ENCODE measurements at regions not wholly inside any gene's neighbourhood (a gene's known extent, or its start where the extent isn't known, plus 50 kb on each side); places are given as distances from the start of the nearest gene placed in this dataset.
"Not testable (repeated sequence)": the region's sequence is repeated elsewhere in the genome, so short reads cannot be mapped to it uniquely, and the experiment has no call there.

- CTCF ChIA-PET: no interaction called here
- TF ChIP-seq ARNT (IDR thresholded peaks at IDR 0.05): no peak
- no peak for TF ChIP-seq ELF4 (IDR thresholded peaks at IDR 0.05)
- TF ChIP-seq TARDBP (IDR thresholded peaks at IDR 0.05): no peak
- TF ChIP-seq ZNF384 (IDR thresholded peaks at IDR 0.05): no peak
- no peak for TF ChIP-seq FOXA1 (IDR thresholded peaks at IDR 0.05)
- TF ChIP-seq LEF1 (IDR thresholded peaks at IDR 0.05; ENCODE audit: borderline replicate concordance): no peak
- no peak for TF ChIP-seq CTBP1 (IDR thresholded peaks at IDR 0.05; ENCODE audit: borderline replicate concordance)
- TF ChIP-seq HDGF (IDR thresholded peaks at IDR 0.05; ENCODE audit: borderline replicate concordance): no peak
- TF ChIP-seq PKNOX1 (IDR thresholded peaks at IDR 0.05): no peak
- no peak for TF ChIP-seq FOXK2 (IDR thresholded peaks at IDR 0.05)
- no peak for TF ChIP-seq SUZ12 (IDR thresholded peaks at IDR 0.05)
- no peak for TF ChIP-seq SP1 (IDR thresholded peaks at IDR 0.05)
- no peak for TF ChIP-seq FOXM1 (IDR thresholded peaks at IDR 0.05; ENCODE audit: borderline replicate concordance)
- no peak for TF ChIP-seq NFRKB (IDR thresholded peaks at IDR 0.05)
- TF ChIP-seq BHLHE40 (IDR thresholded peaks at IDR 0.05; ENCODE audit: borderline replicate concordance): no peak
- TF ChIP-seq L3MBTL2 (conservative IDR thresholded peaks at IDR 0.05): no peak
- no peak for DNase-seq (ENCODE audit: extremely low spot score)
- POLR2A ChIA-PET: no interaction called here
Measured at GRCh38 chr16:65313936-65314626, 192.2 kb upstream of the CDH11 start.

DNA sequence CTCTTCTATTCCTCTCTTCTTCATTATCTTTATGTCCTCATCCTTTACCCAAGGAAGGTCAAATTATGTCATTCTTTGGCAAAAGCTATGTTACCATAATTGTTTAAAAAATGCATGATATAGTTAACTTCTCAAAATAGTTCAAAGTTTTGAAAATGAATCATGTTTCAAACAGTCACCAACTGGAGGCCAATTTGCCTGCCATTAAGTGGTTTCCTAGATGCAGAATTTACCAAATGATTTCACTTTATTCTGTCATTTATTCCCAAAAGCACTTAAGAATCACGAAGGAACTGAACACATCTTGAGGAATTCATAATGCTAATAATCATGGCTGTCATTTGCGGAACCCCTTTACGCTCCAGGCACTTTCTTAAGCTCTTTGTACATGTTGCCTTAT, 190.9 kb upstream of the CDH11 start:
- no peak for DNase-seq (ENCODE audit: extremely low spot score)
- ChIA-PET POLR2A (no interaction called here), CTCF (no interaction called here)
- no peak for TF ChIP-seq ARNT (IDR thresholded peaks at IDR 0.05)
- TF ChIP-seq LEF1 (IDR thresholded peaks at IDR 0.05; ENCODE audit: borderline replicate concordance): no peak
- no peak for TF ChIP-seq FOXK2 (IDR thresholded peaks at IDR 0.05)
- no peak for TF ChIP-seq BHLHE40 (IDR thresholded peaks at IDR 0.05; ENCODE audit: borderline replicate concordance)
- TF ChIP-seq L3MBTL2 (conservative IDR thresholded peaks at IDR 0.05): no peak
- no peak for TF ChIP-seq PKNOX1 (IDR thresholded peaks at IDR 0.05)
- TF ChIP-seq CTBP1 (IDR thresholded peaks at IDR 0.05; ENCODE audit: borderline replicate concordance): no peak
- TF ChIP-seq FOXM1 (IDR thresholded peaks at IDR 0.05; ENCODE audit: borderline replicate concordance): no peak
- TF ChIP-seq SP1 (IDR thresholded peaks at IDR 0.05): no peak
- no peak for TF ChIP-seq ZNF384 (IDR thresholded peaks at IDR 0.05)
- no peak for TF ChIP-seq ELF4 (IDR thresholded peaks at IDR 0.05)
- no peak for TF ChIP-seq SUZ12 (IDR thresholded peaks at IDR 0.05)
- TF ChIP-seq NFRKB (IDR thresholded peaks at IDR 0.05): no peak
- TF ChIP-seq HDGF (IDR thresholded peaks at IDR 0.05; ENCODE audit: borderline replicate concordance): no peak
- no peak for TF ChIP-seq TARDBP (IDR thresholded peaks at IDR 0.05)
- TF ChIP-seq FOXA1 (IDR thresholded peaks at IDR 0.05): no peak

DNA sequence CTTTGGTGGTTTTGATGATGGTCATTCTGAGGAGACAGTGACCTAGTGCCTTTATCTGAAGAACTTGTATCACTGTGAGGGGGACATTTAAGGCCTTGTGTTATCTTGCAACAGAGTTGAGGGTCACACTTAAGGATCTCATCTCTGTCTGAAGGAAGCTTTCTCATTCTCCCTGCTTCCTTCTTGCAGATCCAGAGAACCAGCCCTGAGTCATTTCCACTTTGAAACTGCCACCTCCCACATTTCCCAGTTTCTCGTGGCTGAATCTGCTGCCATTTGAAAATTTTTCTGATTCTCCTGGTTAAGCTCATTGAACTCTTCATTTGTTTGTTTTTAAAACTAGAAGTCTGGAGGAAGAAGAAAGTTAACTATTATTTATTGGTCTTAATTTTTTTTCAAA, 190.2 kb upstream of the CDH11 start:
- POLR2A ChIA-PET: no interaction called here
- CTCF ChIA-PET: no interaction called here
- DNase-seq (ENCODE audit: extremely low spot score): no peak
- no peak for TF ChIP-seq PKNOX1 (IDR thresholded peaks at IDR 0.05)
- no peak for TF ChIP-seq SP1 (IDR thresholded peaks at IDR 0.05)
- no peak for TF ChIP-seq HDGF (IDR thresholded peaks at IDR 0.05; ENCODE audit: borderline replicate concordance)
- no peak for TF ChIP-seq LEF1 (IDR thresholded peaks at IDR 0.05; ENCODE audit: borderline replicate concordance)
- no peak for TF ChIP-seq FOXM1 (IDR thresholded peaks at IDR 0.05; ENCODE audit: borderline replicate concordance)
- TF ChIP-seq BHLHE40 (IDR thresholded peaks at IDR 0.05; ENCODE audit: borderline replicate concordance): no peak
- TF ChIP-seq TARDBP (IDR thresholded peaks at IDR 0.05): no peak
- no peak for TF ChIP-seq ELF4 (IDR thresholded peaks at IDR 0.05)

DNA sequence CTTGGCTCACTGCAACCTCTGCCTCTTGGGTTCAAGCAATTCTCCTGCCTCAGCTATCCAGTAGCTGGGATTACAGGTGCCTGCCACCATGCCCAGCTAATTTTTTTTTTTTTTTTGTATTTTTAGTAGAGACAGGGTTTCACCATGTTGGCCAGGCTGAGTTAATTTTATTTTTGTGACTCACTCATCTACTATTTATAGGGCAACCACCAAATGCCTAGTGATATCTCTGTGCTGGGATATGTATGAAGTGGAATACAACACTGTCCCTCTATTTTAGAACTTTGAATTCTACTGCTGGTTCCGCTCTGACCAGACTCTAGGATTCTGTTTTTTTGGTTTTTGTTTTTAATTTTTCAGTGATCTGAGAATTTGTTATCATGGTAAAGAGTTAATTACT, 188.6 kb upstream of the CDH11 start:
- POLR2A ChIA-PET; CTCF ChIA-PET; DNase-seq (ENCODE audit: extremely low spot score): not testable (repeated sequence)

DNA sequence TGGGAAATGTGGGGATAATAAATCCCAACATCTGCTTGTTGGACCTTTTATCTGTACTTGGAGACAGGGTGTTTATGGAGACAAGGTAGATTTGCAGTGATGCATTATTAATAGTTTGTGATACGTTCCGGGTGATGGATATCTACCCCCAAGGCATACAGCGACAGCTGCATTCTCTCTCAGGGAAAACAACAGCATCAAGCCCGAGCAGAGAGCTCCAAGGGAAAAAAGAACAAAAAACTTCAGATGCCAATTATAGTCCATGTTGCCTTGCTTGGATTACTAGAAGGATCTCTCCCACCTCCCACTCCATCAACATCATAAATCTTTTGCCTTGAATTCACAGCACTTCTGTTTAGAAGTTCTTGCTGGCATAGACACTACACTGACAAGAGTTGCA, 187.5 kb upstream of the CDH11 start:
- ChIA-PET CTCF (no interaction called here), POLR2A (no interaction called here)
- no peak for DNase-seq (ENCODE audit: extremely low spot score)

More for the DNA sequence above, 187.5 kb upstream of the CDH11 start:
- no peak for TF ChIP-seq SP1 (IDR thresholded peaks at IDR 0.05)
- no peak for TF ChIP-seq SUZ12 (IDR thresholded peaks at IDR 0.05)
- TF ChIP-seq ELF4 (IDR thresholded peaks at IDR 0.05): no peak
- TF ChIP-seq CTBP1 (IDR thresholded peaks at IDR 0.05; ENCODE audit: borderline replicate concordance): no peak
- TF ChIP-seq FOXA1 (IDR thresholded peaks at IDR 0.05): no peak
- no peak for TF ChIP-seq HDGF (IDR thresholded peaks at IDR 0.05; ENCODE audit: borderline replicate concordance)
- TF ChIP-seq L3MBTL2 (conservative IDR thresholded peaks at IDR 0.05): no peak
- TF ChIP-seq LEF1 (IDR thresholded peaks at IDR 0.05; ENCODE audit: borderline replicate concordance): no peak
- TF ChIP-seq PKNOX1 (IDR thresholded peaks at IDR 0.05): no peak
- TF ChIP-seq FOXK2 (IDR thresholded peaks at IDR 0.05): no peak
- no peak for TF ChIP-seq TARDBP (IDR thresholded peaks at IDR 0.05)
- no peak for TF ChIP-seq FOXM1 (IDR thresholded peaks at IDR 0.05; ENCODE audit: borderline replicate concordance)
- TF ChIP-seq BHLHE40 (IDR thresholded peaks at IDR 0.05; ENCODE audit: borderline replicate concordance): no peak
- TF ChIP-seq ZNF384 (IDR thresholded peaks at IDR 0.05): no peak
- TF ChIP-seq ARNT (IDR thresholded peaks at IDR 0.05): no peak
- TF ChIP-seq NFRKB (IDR thresholded peaks at IDR 0.05): no peak

Data from HEK293T (cell line).